HEK293 (cell line): ENCODE measurements at regions not wholly inside any gene's neighbourhood (a gene's known extent, or its start where the extent isn't known, plus 50 kb on each side); places are given as distances from the start of the nearest gene placed in this dataset.

ENCODE experiments used
- ATF2 ChIP-seq: fragments of 450-650 bp; formaldehyde crosslinking; IDR thresholded peaks from 2 replicates; pipeline ENCODE4 v1.5.1; 2016; ENCODE audit warnings: missing biosample characterization, missing genetic modification characterization, low read depth
- CTCF ChIP-seq: fragments of 450-650 bp; formaldehyde crosslinking; IDR thresholded peaks from 2 replicates; pipeline ENCODE4 v1.5.1; 2016; ENCODE audit warnings: missing biosample characterization, missing genetic modification characterization
- REPIN1 ChIP-seq: fragments of 450-650 bp; formaldehyde crosslinking; IDR thresholded peaks from 2 replicates; pipeline ENCODE4 v1.5.1; 2017; ENCODE audit warnings: missing biosample characterization, missing genetic modification characterization, low read depth
- SP2 ChIP-seq: fragments of 450-650 bp; formaldehyde crosslinking; IDR thresholded peaks from 2 replicates; pipeline ENCODE4 v1.5.1; 2016; ENCODE audit warnings: missing biosample characterization, missing genetic modification characterization
- ZNF10 ChIP-seq: fragments of 450-650 bp; formaldehyde crosslinking; IDR thresholded peaks from 2 replicates; pipeline ENCODE4 v1.5.1; 2017; ENCODE audit warnings: missing biosample characterization, missing genetic modification characterization
- ZNF140 ChIP-seq: fragments of 450-650 bp; formaldehyde crosslinking; IDR thresholded peaks from 2 replicates; pipeline ENCODE4 v1.5.1; 2016; ENCODE audit warnings: missing biosample characterization, missing genetic modification characterization
- ZNF23 ChIP-seq: fragments of 450-650 bp; formaldehyde crosslinking; IDR thresholded peaks from 2 replicates; pipeline ENCODE4 v1.5.1; 2016; ENCODE audit warnings: missing biosample characterization, missing genetic modification characterization, borderline replicate concordance
- ZNF248 ChIP-seq: fragments of 450-650 bp; formaldehyde crosslinking; IDR thresholded peaks from 2 replicates; pipeline ENCODE4 v1.5.1; 2017; ENCODE audit warnings: missing biosample characterization, missing genetic modification characterization
- ZNF274 ChIP-seq, 2 experiments: fragments of 200-500 bp in 1 of 2; fragments of 450-650 bp in 1 of 2; sonication (Bioruptor generic) in 1 of 2; formaldehyde crosslinking in 1 of 2; IDR thresholded peaks; 2 replicates each; pipeline versions ENCODE4 v1.5.1 to v1.6.1; 2014 to 2016; ENCODE audit warnings: borderline replicate concordance in 1 of 2, inconsistent platforms in 1 of 2, low read length in 1 of 2, missing biosample characterization in 1 of 2, missing genetic modification characterization in 1 of 2
- ZNF341 ChIP-seq: fragments of 450-650 bp; formaldehyde crosslinking; IDR thresholded peaks from 2 replicates; pipeline ENCODE4; 2016; ENCODE audit warnings: low read depth, missing biosample characterization, missing genetic modification characterization
- ZNF843 ChIP-seq: fragments of 450-650 bp; formaldehyde crosslinking; IDR thresholded peaks from 2 replicates; pipeline ENCODE4 v1.5.1; 2016; ENCODE audit warnings: missing biosample characterization, missing genetic modification characterization

GRCh38 chr14:100406505-100407131 is 83.5 kb downstream of the SLC25A47 start:
- no peak for TF ChIP-seq ZNF248 (tag by site-specific recombination)
- TF ChIP-seq CTCF = no peak
- TF ChIP-seq ZNF341 (tag by site-specific recombination) = no peak
- no peak for TF ChIP-seq REPIN1 (tag by site-specific recombination)
- no peak for TF ChIP-seq ATF2
- no peak for TF ChIP-seq ZNF274 (IDR thresholded peaks at IDR 0.05; ENCODE audit: low read length)
- TF ChIP-seq ZNF274 (tag by site-specific recombination; IDR thresholded peaks at IDR 0.05; ENCODE audit: borderline replicate concordance) = no peak
- TF ChIP-seq ZNF23 (tag by site-specific recombination) = no peak
- TF ChIP-seq SP2 = no peak
- TF ChIP-seq ZNF140 (tag by site-specific recombination) = no peak
- TF ChIP-seq ZNF10 = no peak
- no peak for TF ChIP-seq ZNF843 (tag by site-specific recombination)
